NCI-H2107 (cell line): ENCODE measurements at regions not wholly inside any gene's neighbourhood (a gene's known extent, or its start where the extent isn't known, plus 50 kb on each side); places are given as distances from the start of the nearest gene placed in this dataset.

ENCODE experiments used
- DNase-seq: peaks from one replicate; lab custom pipeline; 2025; lab: John Stamatoyannopoulos, UW

GRCh38 chr12:5195691-5196090 is 152.0 kb downstream of the KCNA5 start:
- DNase-seq: no peak

GRCh38 chr12:5197131-5197530 is 153.5 kb downstream of the KCNA5 start:
- no peak for DNase-seq

- DNase-seq: no peak
These were observed 154.0 kb downstream of the KCNA5 start for GRCh38 chr12:5197656-5198055.

GRCh38 chr12:5200278-5201087 is 156.8 kb downstream of the KCNA5 start:
- peak; percentile 49 for DNase-seq

GRCh38 chr12:5201554-5202218 is 158.0 kb downstream of the KCNA5 start:
- DNase-seq: peak; percentile 93

- no peak for DNase-seq
These were observed 159.6 kb downstream of the KCNA5 start for GRCh38 chr12:5203274-5203673.

- no peak for DNase-seq
These were observed 160.0 kb downstream of the KCNA5 start for GRCh38 chr12:5203720-5204119.

- peak; percentile 78 for DNase-seq
These were observed 160.6 kb downstream of the KCNA5 start for GRCh38 chr12:5204271-5204670.

GRCh38 chr12:5204831-5205230 is 161.2 kb downstream of the KCNA5 start:
- no peak for DNase-seq

- DNase-seq: no peak
These were observed 162.9 kb downstream of the KCNA5 start for GRCh38 chr12:5206401-5207175.

GRCh38 chr12:5210179-5210922 is 166.7 kb downstream of the KCNA5 start:
- DNase-seq: no peak

GRCh38 chr12:5210923-5211290 is 167.2 kb downstream of the KCNA5 start:
- no peak for DNase-seq

GRCh38 chr12:5213336-5213735 is 169.7 kb downstream of the KCNA5 start:
- DNase-seq: no peak

- DNase-seq: no peak
These were observed 170.3 kb downstream of the KCNA5 start for GRCh38 chr12:5213990-5214389.

- DNase-seq: no peak
These were observed 174.3 kb downstream of the KCNA5 start for GRCh38 chr12:5217936-5218335.

- DNase-seq: no peak
These were observed 176.4 kb downstream of the KCNA5 start for GRCh38 chr12:5220099-5220498.

GRCh38 chr12:5220835-5221234 is 177.2 kb downstream of the KCNA5 start:
- no peak for DNase-seq

GRCh38 chr12:5222011-5222461 is 178.4 kb downstream of the KCNA5 start:
- peak; percentile 61 for DNase-seq

- DNase-seq: no peak
These were observed 179.1 kb downstream of the KCNA5 start for GRCh38 chr12:5222729-5223128.

GRCh38 chr12:5223881-5224280 is 180.2 kb downstream of the KCNA5 start:
- no peak for DNase-seq

GRCh38 chr12:5226581-5226980 is 182.9 kb downstream of the KCNA5 start:
- no peak for DNase-seq
